HL-60 (cell line): ENCODE measurements at regions not wholly inside any gene's neighbourhood (a gene's known extent, or its start where the extent isn't known, plus 50 kb on each side); places are given as distances from the start of the nearest gene placed in this dataset.

Source experiments
- CTCF ChIP-seq: IDR thresholded peaks from one replicate; pipeline ENCODE4 v1.5.1; 2011; ENCODE audit warnings: low read length, control low read depth, inconsistent platforms; ENCODE audit not compliant: insufficient read depth
- POLR2AphosphoS5 ChIP-seq: IDR thresholded peaks from 2 replicates; pipeline ENCODE4 v1.6.1; 2012; ENCODE audit warnings: low read depth

GRCh38 chr1:24252185-24252780, 65.2 kb upstream of the IFNLR1 start:
- TF ChIP-seq CTCF (no peak), POLR2AphosphoS5 (no peak)
